Calu3 (cell line): ENCODE measurements at regions not wholly inside any gene's neighbourhood (a gene's known extent, or its start where the extent isn't known, plus 50 kb on each side); places are given as distances from the start of the nearest gene placed in this dataset.

Experiments
- BruUV-seq: library from RNA; stranded (reverse); fragments of 400-500 nt; replicated peaks from 2 replicates; lab custom pipeline; 2021; lab: Mats Ljungman, UMichigan
- CTCF ChIA-PET: fragments of 300-600 bp; sonication (Branson Sonifier 250); formaldehyde crosslinking; loops from one replicate; lab custom pipeline; 2022; ENCODE audit warnings: antibody characterized with exemption; lab: Charles Lee
- DNase-seq: peaks from one replicate; pipeline ENCODE4 v3.0.0; 2022
- H3K27ac Mint-ChIP-seq: one replicate; pipeline ENCODE4 v1.8.0; 2022; ENCODE audit warnings: mixed read lengths; ENCODE audit not compliant: unreplicated experiment
- H3K27me3 Mint-ChIP-seq: one replicate; pipeline ENCODE4 v1.8.0; 2022; ENCODE audit warnings: mixed read lengths; ENCODE audit not compliant: unreplicated experiment
- H3K36me3 Mint-ChIP-seq: one replicate; pipeline ENCODE4 v1.8.0; 2022; ENCODE audit warnings: mild to moderate bottlenecking, moderate library complexity, mixed read lengths; ENCODE audit not compliant: insufficient read depth, unreplicated experiment
- H3K4me1 Mint-ChIP-seq: one replicate; pipeline ENCODE4 v1.8.0; 2022; ENCODE audit warnings: mild to moderate bottlenecking, low read depth, mixed read lengths; ENCODE audit not compliant: unreplicated experiment
- H3K4me3 Mint-ChIP-seq: one replicate; pipeline ENCODE4 v1.8.0; 2022; ENCODE audit warnings: mild to moderate bottlenecking, low read depth, moderate library complexity, mixed read lengths; ENCODE audit not compliant: unreplicated experiment
- H3K9me3 Mint-ChIP-seq: one replicate; pipeline ENCODE4 v1.8.0; 2022; ENCODE audit warnings: low read depth, mixed read lengths; ENCODE audit not compliant: unreplicated experiment
- intact Hi-C: fragments of 100-400 bp; cut with micrococcal nuclease; formaldehyde crosslinking; loops from one replicate; pipeline ENCODE4 v1.10.0; 2022; ENCODE audit not compliant: unreplicated experiment
- TF ChIP-seq, protein P1 (sequence below): fragments of 200-600 bp; IDR thresholded peaks from one replicate; pipeline ENCODE4 v1.8.0; 2022; ENCODE audit warnings: antibody characterized with exemption; ENCODE audit not compliant: unreplicated experiment

DNA sequence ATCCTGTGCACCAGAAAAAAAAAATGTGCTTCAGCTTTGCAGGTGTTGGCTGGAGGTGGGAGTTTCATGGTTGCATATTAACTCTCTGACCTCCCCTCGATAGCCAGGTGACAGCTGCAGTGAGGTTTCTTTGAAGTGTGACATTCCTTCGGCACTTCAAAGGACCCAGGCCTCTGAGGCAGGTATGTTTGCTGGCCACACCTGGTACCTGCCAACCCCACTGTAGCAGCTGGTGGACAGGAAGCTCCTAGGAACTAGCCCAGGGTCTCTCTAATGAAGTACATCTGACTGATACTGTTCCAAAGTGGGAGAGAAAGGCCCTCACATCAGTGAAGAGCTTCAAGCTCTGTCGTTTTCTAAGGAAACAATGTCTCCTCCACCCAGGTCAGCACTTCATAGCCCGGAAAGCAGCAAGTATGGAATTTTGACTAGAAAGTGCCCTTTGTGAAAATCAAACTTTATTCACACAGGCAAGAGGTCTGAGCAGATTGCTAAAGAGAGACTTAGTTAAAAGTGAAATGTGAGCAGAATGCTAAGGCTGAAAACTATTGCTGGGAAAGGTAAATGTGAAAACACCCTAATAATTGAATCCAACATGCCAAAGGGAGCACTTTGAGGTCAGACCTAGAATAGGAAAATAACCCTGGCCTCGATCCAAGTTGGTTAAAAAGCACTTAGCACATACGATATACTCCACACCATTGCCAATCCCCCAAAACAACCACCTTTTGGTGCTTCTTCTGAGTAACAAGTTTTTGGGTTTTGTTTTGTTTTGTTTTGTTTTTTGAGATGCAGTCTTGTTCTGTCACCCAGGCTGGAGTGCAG, 71.3 kb downstream of the PHLDA1 start:
- Mint-ChIP-seq H3K4me1 (peaks cover 65% of the 10 kb centered on the region), H3K9me3 (no peaks in the 10 kb centered on the region), H3K27ac (peak overlapping the region; percentile 61), H3K4me3 (peak overlapping the region; percentile 8), H3K36me3 (peaks cover 13% of the 10 kb centered on the region), H3K27me3 (no peaks in the 10 kb centered on the region)
- BruUV-seq = no TSS peak
- CTCF ChIA-PET = interaction anchor here (0.6 to 1.5 kb wide), 5 partner anchors 9 to 150 kb away, joined by 3 to 5 read pairs (median 4); no protein-coding TSS in a partner anchor
- intact Hi-C loops = no loop called here
- DNase-seq = peak; percentile 79
- TF ChIP-seq, protein P1, sequence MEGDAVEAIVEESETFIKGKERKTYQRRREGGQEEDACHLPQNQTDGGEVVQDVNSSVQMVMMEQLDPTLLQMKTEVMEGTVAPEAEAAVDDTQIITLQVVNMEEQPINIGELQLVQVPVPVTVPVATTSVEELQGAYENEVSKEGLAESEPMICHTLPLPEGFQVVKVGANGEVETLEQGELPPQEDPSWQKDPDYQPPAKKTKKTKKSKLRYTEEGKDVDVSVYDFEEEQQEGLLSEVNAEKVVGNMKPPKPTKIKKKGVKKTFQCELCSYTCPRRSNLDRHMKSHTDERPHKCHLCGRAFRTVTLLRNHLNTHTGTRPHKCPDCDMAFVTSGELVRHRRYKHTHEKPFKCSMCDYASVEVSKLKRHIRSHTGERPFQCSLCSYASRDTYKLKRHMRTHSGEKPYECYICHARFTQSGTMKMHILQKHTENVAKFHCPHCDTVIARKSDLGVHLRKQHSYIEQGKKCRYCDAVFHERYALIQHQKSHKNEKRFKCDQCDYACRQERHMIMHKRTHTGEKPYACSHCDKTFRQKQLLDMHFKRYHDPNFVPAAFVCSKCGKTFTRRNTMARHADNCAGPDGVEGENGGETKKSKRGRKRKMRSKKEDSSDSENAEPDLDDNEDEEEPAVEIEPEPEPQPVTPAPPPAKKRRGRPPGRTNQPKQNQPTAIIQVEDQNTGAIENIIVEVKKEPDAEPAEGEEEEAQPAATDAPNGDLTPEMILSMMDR = no peak

DNA sequence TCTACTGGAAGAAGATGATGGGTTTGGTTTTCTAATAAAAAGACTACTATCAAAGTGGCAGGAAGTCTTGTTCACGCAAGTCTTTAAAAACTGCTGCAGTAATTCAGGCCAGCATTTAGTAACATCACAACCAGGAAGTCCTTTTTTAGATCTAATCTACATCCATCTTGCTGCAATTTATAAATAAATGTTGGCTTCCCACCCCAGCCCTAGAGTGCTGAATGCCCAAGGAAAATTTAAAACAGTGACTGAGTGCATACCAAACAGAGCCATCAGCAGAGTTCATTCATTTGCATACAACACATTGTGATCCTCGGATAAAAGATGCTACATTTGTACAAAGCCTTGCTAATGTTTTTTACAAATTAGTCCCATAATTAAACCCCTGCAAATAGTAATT, 72.1 kb downstream of the PHLDA1 start:
- no TSS peak for BruUV-seq
- Mint-ChIP-seq H3K27ac (peak overlapping the region; percentile 61), H3K27me3 (no peaks in the 10 kb centered on the region), H3K4me1 (peaks cover 70% of the 10 kb centered on the region), H3K4me3 (no peak overlapping the region), H3K9me3 (no peaks in the 10 kb centered on the region), H3K36me3 (peaks cover 13% of the 10 kb centered on the region)
- no peak for DNase-seq
- intact Hi-C loops = loop anchor here (10.0 kb wide), 1 partner anchor 435 kb away; no protein-coding TSS in a partner anchor
- TF ChIP-seq, protein P1 = no peak
- CTCF ChIA-PET = interaction anchor here (0.6 to 1.5 kb wide), 5 partner anchors 10 to 151 kb away, joined by 3 to 5 read pairs (median 3); no protein-coding TSS in a partner anchor

DNA sequence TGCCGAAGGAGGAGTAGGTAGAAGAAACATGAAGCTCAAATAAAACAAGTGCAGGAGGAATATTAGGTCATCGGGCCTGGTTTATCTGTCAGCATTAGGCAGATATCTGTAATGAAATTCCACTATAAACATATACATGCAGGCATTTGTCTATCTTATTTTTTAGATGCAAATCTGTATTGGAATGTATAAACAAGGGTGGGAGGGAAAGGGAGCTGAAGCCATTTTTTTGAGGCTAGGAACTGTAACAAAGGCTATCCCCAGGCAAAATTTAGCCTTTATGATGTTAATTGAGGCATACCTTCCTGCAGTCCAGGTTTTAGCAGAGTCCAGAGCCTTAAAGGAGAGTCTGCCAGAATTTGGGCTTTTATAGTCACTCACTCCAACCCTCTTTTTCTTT, 72.5 kb downstream of the PHLDA1 start:
- BruUV-seq = no TSS peak
- TF ChIP-seq, protein P1 = no peak
- H3K27ac Mint-ChIP-seq = peak overlapping the region; percentile 22
- H3K4me1 Mint-ChIP-seq = peaks cover 70% of the 10 kb centered on the region
- no peaks in the 10 kb centered on the region for H3K27me3 Mint-ChIP-seq
- H3K36me3 Mint-ChIP-seq = peaks cover 13% of the 10 kb centered on the region
- no peak overlapping the region for H3K4me3 Mint-ChIP-seq
- CTCF ChIA-PET = interaction anchor here (0.7 to 1.5 kb wide), 3 partner anchors 10 to 44 kb away, joined by 3 to 5 read pairs (median 3); no protein-coding TSS in a partner anchor
- H3K9me3 Mint-ChIP-seq = no peaks in the 10 kb centered on the region
- DNase-seq = no peak
- intact Hi-C loops = loop anchor here (10.0 kb wide), 1 partner anchor 434 kb away; no protein-coding TSS in a partner anchor

DNA sequence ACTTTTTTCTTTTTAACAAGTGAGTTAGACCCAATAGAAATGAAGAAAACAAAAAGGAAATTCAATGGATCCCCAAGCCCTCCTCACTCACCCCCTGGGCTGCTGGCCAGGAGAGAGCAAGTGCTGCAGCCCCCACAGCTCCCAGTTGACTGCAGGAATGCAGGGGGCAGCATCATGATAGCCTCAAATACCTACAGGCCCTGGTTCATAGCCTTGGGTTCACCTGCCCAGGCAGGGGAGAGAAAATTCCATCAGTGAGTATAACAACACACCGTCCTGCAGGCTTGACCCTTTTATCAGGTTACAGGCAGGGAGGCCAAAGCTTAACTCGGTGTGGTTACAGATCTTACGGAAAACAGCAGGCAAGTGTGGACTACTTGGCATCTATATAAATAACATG, 76.3 kb downstream of the PHLDA1 start:
- Mint-ChIP-seq H3K36me3 (peaks cover 26% of the 10 kb centered on the region), H3K27me3 (no peaks in the 10 kb centered on the region), H3K4me3 (no peak overlapping the region), H3K4me1 (peaks cover 77% of the 10 kb centered on the region), H3K9me3 (no peaks in the 10 kb centered on the region), H3K27ac (peak overlapping the region; percentile 95)
- intact Hi-C loops = loop anchor here (10.0 kb wide), 1 partner anchor 430 kb away; no protein-coding TSS in a partner anchor
- CTCF ChIA-PET = no interaction called here
- no TSS peak for BruUV-seq
- TF ChIP-seq, protein P1 = no peak
- DNase-seq = no peak
